Natural killer cell treated with Interleukin-12 subunit alpha and Interleukin-12 subunit beta and Interleukin-15 and Interleukin-18, amount 100 ng/mL, for 72 hours (primary cell): ENCODE measurements at regions not wholly inside any gene's neighbourhood (a gene's known extent, or its start where the extent isn't known, plus 50 kb on each side); places are given as distances from the start of the nearest gene placed in this dataset.
"Not testable (repeated sequence)": the region's sequence is repeated elsewhere in the genome, so short reads cannot be mapped to it uniquely, and the experiment has no call there.

ENCODE experiments used
- ATAC-seq, 2 donors: fragments of 150-1000 bp; cut with Tn5 transposase in 1 of 2; sonication (Bioruptor Pico), chemical (Tn5 transposase) in 1 of 2; 2 replicates each; pipeline ENCODE4 v1.10.0; 2021
- DNase-seq: peaks from one replicate; pipeline ENCODE4 v3.0.0; 2022; ENCODE audit warnings: low spot score
- H3K27ac Mint-ChIP-seq, 2 donors: 1 replicate in 1 of 2; 2 replicates in 1 of 2; pipeline ENCODE4 v1.8.0; 2022; ENCODE audit warnings: mixed read lengths in 2 of 2, mild to moderate bottlenecking in 1 of 2, moderate library complexity in 1 of 2
- H3K27me3 Mint-ChIP-seq, 2 donors: 1 replicate in 1 of 2; 2 replicates in 1 of 2; pipeline ENCODE4 v1.8.0; 2022; ENCODE audit warnings: mixed read lengths in 2 of 2
- H3K36me3 Mint-ChIP-seq: one replicate; pipeline ENCODE4 v1.8.0; 2022; ENCODE audit warnings: mixed read lengths
- H3K4me1 Mint-ChIP-seq, 2 donors: 1 replicate in 1 of 2; 2 replicates in 1 of 2; pipeline ENCODE4 v1.8.0; 2022; ENCODE audit warnings: low read depth in 2 of 2, mixed read lengths in 2 of 2, mild to moderate bottlenecking in 1 of 2
- H3K4me3 Mint-ChIP-seq: one replicate; pipeline ENCODE4 v1.8.0; 2022; ENCODE audit warnings: mixed read lengths
- H3K9me3 Mint-ChIP-seq: 2 replicates; pipeline ENCODE4 v1.8.0; 2022; ENCODE audit warnings: mixed read lengths

GRCh38 chr6:109255946-109256640 lies 126.2 kb downstream of the CD164 start:
- Mint-ChIP-seq H3K4me3 (no peak overlapping the region), H3K27ac (no peak overlapping the region), H3K4me1 (no peaks in the 10 kb centered on the region), H3K27me3 (peaks cover 2 to 7% of the 10 kb centered on the region in 2 donors), H3K9me3 (no peaks in the 10 kb centered on the region), H3K36me3 (no peaks in the 10 kb centered on the region)
- ATAC-seq (no peak), DNase-seq (no peak)

GRCh38 chr6:109255087-109255486 lies 127.2 kb downstream of the CD164 start:
- Mint-ChIP-seq H3K27me3 (peaks cover 2 to 7% of the 10 kb centered on the region in 2 donors), H3K4me1 (no peaks in the 10 kb centered on the region), H3K36me3 (no peaks in the 10 kb centered on the region), H3K4me3 (no peak overlapping the region), H3K9me3 (no peaks in the 10 kb centered on the region), H3K27ac (no peak overlapping the region)
- no peak for ATAC-seq
- DNase-seq, result no peak

- Mint-ChIP-seq H3K36me3 (no peaks in the 10 kb centered on the region), H3K4me3 (no peak overlapping the region), H3K27me3 (peaks cover 2 to 7% of the 10 kb centered on the region in 2 donors), H3K9me3 (no peaks in the 10 kb centered on the region), H3K27ac (no peak overlapping the region), H3K4me1 (no peaks in the 10 kb centered on the region)
- no peak for DNase-seq
- no peak for ATAC-seq
These were observed 128.9 kb downstream of the CD164 start for GRCh38 chr6:109253366-109253765.

- Mint-ChIP-seq H3K4me3 (no peak overlapping the region), H3K4me1 (no peaks in the 10 kb centered on the region), H3K36me3 (no peaks in the 10 kb centered on the region), H3K9me3 (no peaks in the 10 kb centered on the region), H3K27ac (no peak overlapping the region), H3K27me3 (peaks cover 2 to 7% of the 10 kb centered on the region in 2 donors)
- ATAC-seq (no peak), DNase-seq (no peak)
These were observed 129.8 kb downstream of the CD164 start for GRCh38 chr6:109252261-109253041.

- Mint-ChIP-seq H3K27me3 (peaks cover 2 to 7% of the 10 kb centered on the region in 2 donors), H3K4me3 (no peak overlapping the region), H3K9me3 (no peaks in the 10 kb centered on the region), H3K4me1 (no peaks in the 10 kb centered on the region), H3K27ac (no peak overlapping the region), H3K36me3 (no peaks in the 10 kb centered on the region)
- DNase-seq (no peak), ATAC-seq (no peak)
These were observed 130.4 kb downstream of the CD164 start for GRCh38 chr6:109251839-109252238.

GRCh38 chr6:109250544-109251156 lies 131.6 kb downstream of the CD164 start:
- not testable (repeated sequence) for H3K4me1 Mint-ChIP-seq, ATAC-seq, H3K27me3 Mint-ChIP-seq, H3K9me3 Mint-ChIP-seq, H3K27ac Mint-ChIP-seq, H3K4me3 Mint-ChIP-seq, DNase-seq, H3K36me3 Mint-ChIP-seq

- Mint-ChIP-seq H3K4me3 (no peak overlapping the region), H3K27me3 (no peaks in the 10 kb centered on the region), H3K9me3 (no peaks in the 10 kb centered on the region), H3K4me1 (peaks cover 4 to 9% of the 10 kb centered on the region in 2 donors), H3K27ac (no peak overlapping the region), H3K36me3 (no peaks in the 10 kb centered on the region)
- no peak for DNase-seq
- ATAC-seq, result no peak
These were observed 138.1 kb downstream of the CD164 start for GRCh38 chr6:109243863-109244825.

GRCh38 chr6:109242925-109243324 lies 139.3 kb downstream of the CD164 start:
- ATAC-seq (no peak), DNase-seq (no peak)
- Mint-ChIP-seq H3K9me3 (no peaks in the 10 kb centered on the region), H3K4me3 (no peak overlapping the region), H3K4me1 (peaks cover 5 to 9% of the 10 kb centered on the region in 2 donors), H3K27me3 (no peaks in the 10 kb centered on the region), H3K36me3 (no peaks in the 10 kb centered on the region), H3K27ac (no peak overlapping the region)

- DNase-seq (no peak), ATAC-seq (no peak)
- Mint-ChIP-seq H3K9me3 (peaks cover 3% of the 10 kb centered on the region), H3K27me3 (no peaks in the 10 kb centered on the region), H3K27ac (no peak overlapping the region), H3K36me3 (peaks cover 8% of the 10 kb centered on the region), H3K4me1 (peaks cover 14 to 18% of the 10 kb centered on the region in 2 donors), H3K4me3 (no peak overlapping the region)
These were observed 140.2 kb downstream of the CD164 start for GRCh38 chr6:109242029-109242428.

- H3K4me1 Mint-ChIP-seq, result peaks cover 21 to 27% of the 10 kb centered on the region in 2 donors
- DNase-seq (no peak), ATAC-seq (no peak)
- H3K36me3 Mint-ChIP-seq, result peaks cover 10% of the 10 kb centered on the region
- H3K27me3 Mint-ChIP-seq, result no peaks in the 10 kb centered on the region
- peaks cover 3% of the 10 kb centered on the region for H3K9me3 Mint-ChIP-seq
- H3K27ac Mint-ChIP-seq, result no peak overlapping the region
- no peak overlapping the region for H3K4me3 Mint-ChIP-seq
These were observed 141.1 kb downstream of the CD164 start for GRCh38 chr6:109241199-109241598.

- Mint-ChIP-seq H3K36me3 (peaks cover 10% of the 10 kb centered on the region), H3K27ac (peak overlapping the region; percentile 14 to 22), H3K4me3 (no peak overlapping the region), H3K27me3 (no peaks in the 10 kb centered on the region), H3K4me1 (peaks cover 26 to 33% of the 10 kb centered on the region in 2 donors), H3K9me3 (peaks cover 4% of the 10 kb centered on the region)
- DNase-seq (no peak), ATAC-seq (no peak)
These were observed 141.7 kb downstream of the CD164 start for GRCh38 chr6:109240370-109241084.

- H3K4me3 Mint-ChIP-seq, result no peak overlapping the region
- no peak for ATAC-seq
- no peak for DNase-seq
- peak overlapping the region; percentile 14 to 22 for H3K27ac Mint-ChIP-seq
- peaks cover 6% of the 10 kb centered on the region for H3K9me3 Mint-ChIP-seq
- peaks cover 10% of the 10 kb centered on the region for H3K36me3 Mint-ChIP-seq
- no peaks in the 10 kb centered on the region for H3K27me3 Mint-ChIP-seq
- peaks cover 28 to 35% of the 10 kb centered on the region in 2 donors for H3K4me1 Mint-ChIP-seq
These were observed 142.5 kb downstream of the CD164 start for GRCh38 chr6:109239651-109240321.
